KMS-11 (cell line): ENCODE measurements at regions not wholly inside any gene's neighbourhood (a gene's known extent, or its start where the extent isn't known, plus 50 kb on each side); places are given as distances from the start of the nearest gene placed in this dataset.

Experiments
- H2AFZ ChIP-seq: fragments of 200-600 bp; sonication (generic); 2 replicates; pipeline ENCODE4 v1.6.1; 2016; ENCODE audit warnings: antibody characterized with exemption, mixed run types, low read depth
- H3K27ac ChIP-seq: fragments of 200-600 bp; sonication (generic); 2 replicates; pipeline ENCODE4 v1.6.1; 2016; ENCODE audit warnings: mild to moderate bottlenecking, mixed run types
- H3K27me3 ChIP-seq: fragments of 200-600 bp; sonication (generic); 2 replicates; pipeline ENCODE4 v1.6.1; 2017; ENCODE audit warnings: mild to moderate bottlenecking, low read depth, mixed run types, moderate library complexity; ENCODE audit not compliant: insufficient read depth
- H3K36me3 ChIP-seq: fragments of 200-600 bp; sonication (generic); 2 replicates; pipeline ENCODE4 v1.6.1; 2017; ENCODE audit warnings: mild to moderate bottlenecking, mixed run types; ENCODE audit not compliant: insufficient read depth
- H3K4me1 ChIP-seq: fragments of 200-600 bp; sonication (generic); 2 replicates; pipeline ENCODE4 v1.6.1; 2016; ENCODE audit warnings: mild to moderate bottlenecking, low read depth, mixed run types; ENCODE audit not compliant: poor library complexity, severe bottlenecking
- H3K4me2 ChIP-seq: fragments of 200-600 bp; sonication (generic); 2 replicates; pipeline ENCODE4 v1.7.0; 2016; ENCODE audit warnings: mild to moderate bottlenecking, mixed run types
- H3K4me3 ChIP-seq: fragments of 200-600 bp; sonication (generic); IDR thresholded peaks from 2 replicates; pipeline ENCODE4 v1.6.1; 2017; ENCODE audit warnings: low read depth, low read length, mixed read lengths; ENCODE audit not compliant: insufficient read depth
- H3K79me2 ChIP-seq: fragments of 200-600 bp; sonication (generic); 2 replicates; pipeline ENCODE4 v1.6.1; 2016; ENCODE audit warnings: low read depth, mixed run types; ENCODE audit not compliant: insufficient read depth
- H3K9ac ChIP-seq: fragments of 200-600 bp; sonication (generic); 2 replicates; pipeline ENCODE4 v1.6.1; 2016; ENCODE audit warnings: mild to moderate bottlenecking, mixed run types
- H4K20me1 ChIP-seq: fragments of 200-600 bp; sonication (generic); 2 replicates; pipeline ENCODE4 v1.6.1; 2016; ENCODE audit warnings: mild to moderate bottlenecking, mixed run types; ENCODE audit not compliant: insufficient read depth
- TF ChIP-seq, protein P1 (sequence below): fragments of 200-600 bp; sonication (generic); conservative IDR thresholded peaks from 2 replicates; pipeline ENCODE4 v1.6.1; 2017; ENCODE audit warnings: low read depth, mild to moderate bottlenecking, antibody characterized with exemption, low read length, moderate library complexity, mixed read lengths

DNA sequence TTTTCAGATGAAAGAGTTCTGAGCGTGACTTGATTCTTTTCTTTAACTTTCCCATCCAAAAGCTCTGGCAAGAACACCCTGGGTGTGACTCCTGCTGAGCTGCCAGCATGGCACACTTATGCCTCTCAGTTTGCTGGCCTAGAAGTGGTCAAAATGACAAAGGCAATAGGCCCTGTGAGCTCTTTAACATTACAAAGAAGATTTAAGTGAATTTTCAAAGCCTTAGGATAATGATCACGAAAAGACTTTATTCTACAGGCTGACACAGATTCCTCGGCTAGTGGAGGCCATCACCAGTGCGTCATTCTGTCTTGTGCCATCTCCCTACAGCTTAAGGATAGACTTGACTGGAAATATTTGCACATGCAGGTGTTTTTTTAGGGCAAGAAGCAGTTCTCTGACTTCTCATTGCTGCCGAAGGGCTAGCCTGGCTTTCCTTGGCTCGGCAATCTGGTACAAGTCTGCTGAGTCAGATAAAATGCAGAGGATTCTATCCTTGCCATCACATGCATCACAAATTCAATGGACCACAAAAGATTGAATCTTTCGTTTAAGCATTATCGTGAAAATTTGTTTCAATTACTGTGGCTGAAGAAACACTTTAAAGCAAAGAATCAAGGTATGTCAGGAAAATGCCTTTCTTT, 311.5 kb downstream of the COX7C start:
- Histone ChIP-seq H3K27ac (no peak overlapping the region), H4K20me1 (no peaks in the 10 kb centered on the region), H3K79me2 (no peaks in the 10 kb centered on the region), H3K4me1 (no peaks in the 10 kb centered on the region), H3K9ac (no peak overlapping the region), H3K4me2 (no peak overlapping the region), H3K27me3 (no peaks in the 10 kb centered on the region), H3K4me3 (no peak overlapping the region), H2AFZ (no peak overlapping the region), H3K36me3 (no peaks in the 10 kb centered on the region)
- TF ChIP-seq, protein P1, sequence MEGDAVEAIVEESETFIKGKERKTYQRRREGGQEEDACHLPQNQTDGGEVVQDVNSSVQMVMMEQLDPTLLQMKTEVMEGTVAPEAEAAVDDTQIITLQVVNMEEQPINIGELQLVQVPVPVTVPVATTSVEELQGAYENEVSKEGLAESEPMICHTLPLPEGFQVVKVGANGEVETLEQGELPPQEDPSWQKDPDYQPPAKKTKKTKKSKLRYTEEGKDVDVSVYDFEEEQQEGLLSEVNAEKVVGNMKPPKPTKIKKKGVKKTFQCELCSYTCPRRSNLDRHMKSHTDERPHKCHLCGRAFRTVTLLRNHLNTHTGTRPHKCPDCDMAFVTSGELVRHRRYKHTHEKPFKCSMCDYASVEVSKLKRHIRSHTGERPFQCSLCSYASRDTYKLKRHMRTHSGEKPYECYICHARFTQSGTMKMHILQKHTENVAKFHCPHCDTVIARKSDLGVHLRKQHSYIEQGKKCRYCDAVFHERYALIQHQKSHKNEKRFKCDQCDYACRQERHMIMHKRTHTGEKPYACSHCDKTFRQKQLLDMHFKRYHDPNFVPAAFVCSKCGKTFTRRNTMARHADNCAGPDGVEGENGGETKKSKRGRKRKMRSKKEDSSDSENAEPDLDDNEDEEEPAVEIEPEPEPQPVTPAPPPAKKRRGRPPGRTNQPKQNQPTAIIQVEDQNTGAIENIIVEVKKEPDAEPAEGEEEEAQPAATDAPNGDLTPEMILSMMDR, result no peak

DNA sequence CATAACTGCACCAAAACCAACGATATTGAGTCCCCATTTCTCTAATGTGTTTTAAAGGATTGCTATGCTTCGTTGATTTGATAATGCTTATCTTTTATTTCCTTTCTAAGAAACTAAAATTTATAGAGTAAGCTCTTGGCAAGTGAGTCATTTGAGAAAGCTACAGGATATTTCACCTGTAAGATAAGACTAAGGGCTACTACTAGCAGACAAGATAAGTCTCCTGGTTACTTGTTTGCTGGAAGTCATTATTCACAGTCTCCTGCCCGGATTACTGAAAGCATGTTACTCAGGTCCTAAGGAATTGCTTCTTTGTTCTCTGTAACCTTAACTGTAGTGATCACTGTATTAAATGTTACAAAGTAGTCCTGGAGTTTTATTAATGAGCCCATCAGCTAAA, 315.9 kb upstream of the RASA1 start:
- Histone ChIP-seq H3K27me3 (no peaks in the 10 kb centered on the region), H3K4me3 (no peak overlapping the region), H3K36me3 (no peaks in the 10 kb centered on the region), H3K27ac (no peak overlapping the region), H3K4me1 (no peaks in the 10 kb centered on the region), H4K20me1 (no peaks in the 10 kb centered on the region), H2AFZ (no peak overlapping the region), H3K9ac (no peak overlapping the region), H3K4me2 (no peak overlapping the region), H3K79me2 (no peaks in the 10 kb centered on the region)
- TF ChIP-seq, protein P1, result no peak

DNA sequence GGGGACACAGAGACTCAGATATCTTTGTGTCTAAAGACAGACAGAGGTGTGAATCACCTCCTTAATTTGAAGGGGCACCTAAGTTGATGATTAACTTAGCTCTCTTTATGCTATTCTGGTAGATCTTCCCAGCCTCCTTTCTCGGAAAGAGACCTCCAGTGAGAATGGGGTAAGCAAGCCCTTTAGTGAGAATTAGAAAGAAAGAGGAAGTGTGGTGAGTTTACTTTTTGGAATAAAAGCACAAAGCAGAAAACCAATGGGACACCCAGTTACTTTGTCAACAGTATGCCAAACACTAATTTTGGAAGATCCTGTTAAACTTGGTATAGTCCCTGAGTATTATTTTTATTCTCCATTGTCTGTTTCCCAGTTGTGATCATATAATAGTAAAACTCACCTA, 302.8 kb upstream of the RASA1 start:
- Histone ChIP-seq H3K36me3 (no peaks in the 10 kb centered on the region), H3K4me2 (no peak overlapping the region), H2AFZ (no peak overlapping the region)

DNA sequence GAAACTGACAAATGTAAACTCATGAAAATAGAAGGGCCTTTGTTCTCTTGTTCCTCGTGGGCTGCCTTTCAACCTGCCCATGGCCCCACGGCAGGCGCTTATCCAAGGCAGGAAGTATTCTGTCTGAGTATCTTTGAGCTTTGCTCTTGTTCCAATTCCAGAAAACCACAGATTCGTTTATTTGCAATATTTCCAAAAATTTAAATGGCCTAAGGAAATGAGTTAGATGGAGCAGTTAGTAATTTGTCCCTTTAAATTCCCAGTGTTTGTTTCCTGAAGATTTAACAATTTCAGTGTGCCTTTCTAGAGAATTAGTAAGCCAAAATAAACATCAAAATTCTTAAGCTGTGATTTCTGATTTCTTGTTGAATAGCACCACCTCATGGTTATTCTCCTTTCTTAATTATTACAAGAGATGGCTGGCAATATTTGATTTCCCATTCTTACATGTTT, 299.4 kb upstream of the RASA1 start:
- no peaks in the 10 kb centered on the region for H4K20me1 ChIP-seq
- no peaks in the 10 kb centered on the region for H3K79me2 ChIP-seq
- H3K4me2 ChIP-seq, result no peak overlapping the region
- TF ChIP-seq, protein P1, result peak; percentile 72
- H3K4me1 ChIP-seq, result peaks cover 3% of the 10 kb centered on the region
- no peak overlapping the region for H3K4me3 ChIP-seq
- no peak overlapping the region for H2AFZ ChIP-seq
- no peaks in the 10 kb centered on the region for H3K27me3 ChIP-seq
- H3K36me3 ChIP-seq, result no peaks in the 10 kb centered on the region
- H3K9ac ChIP-seq, result no peak overlapping the region
- no peak overlapping the region for H3K27ac ChIP-seq

More for the DNA sequence above, 302.8 kb upstream of the RASA1 start:
- no peaks in the 10 kb centered on the region for H3K27me3 ChIP-seq
- no peaks in the 10 kb centered on the region for H4K20me1 ChIP-seq
- H3K79me2 ChIP-seq, result no peaks in the 10 kb centered on the region
- TF ChIP-seq, protein P1, result no peak
- H3K4me1 ChIP-seq, result peaks cover 3% of the 10 kb centered on the region
- H3K4me3 ChIP-seq, result no peak overlapping the region
- H3K9ac ChIP-seq, result no peak overlapping the region
- H3K27ac ChIP-seq, result no peak overlapping the region
